Body of pancreas (tissue), 4 donors: ENCODE measurements at regions not wholly inside any gene's neighbourhood (a gene's known extent, or its start where the extent isn't known, plus 50 kb on each side); places are given as distances from the start of the nearest gene placed in this dataset.
"Not testable (repeated sequence)": the region's sequence is repeated elsewhere in the genome, so short reads cannot be mapped to it uniquely, and the experiment has no call there.

Experiments used
- ATAC-seq: fragments of 150-250 bp; one replicate; pipeline ENCODE4 v1.9.1; 2016
- DNase-seq, 4 donors: peaks; one replicate each; pipeline ENCODE4 v3.0.0-alpha.2; 2019
- H3K27ac ChIP-seq, 4 donors: fragments of 200-600 bp; sonication (generic); 1 replicate in 3 of 4; 2 replicates in 1 of 4; pipeline versions ENCODE4 v1.5.1 to v1.6.1; 2016 to 2019; ENCODE audit warnings: mild to moderate bottlenecking in 1 of 4, mixed read lengths in 1 of 4, moderate library complexity in 1 of 4
- H3K27me3 ChIP-seq, 2 donors: fragments of 200-600 bp; sonication (generic); one replicate each; pipeline ENCODE4 v1.6.0; 2016; ENCODE audit warnings: mild to moderate bottlenecking in 1 of 2
- H3K36me3 ChIP-seq, 2 donors: fragments of 200-600 bp; sonication (generic); replicated peaks in 1 of 2; 2 replicates each; pipeline ENCODE4 v1.5.1; 2016; ENCODE audit warnings: low read depth in 2 of 2; ENCODE audit not compliant: insufficient read depth in 1 of 2
- H3K4me1 ChIP-seq: fragments of 200-600 bp; sonication (generic); one replicate; pipeline ENCODE4 v1.6.0; 2016
- H3K4me3 ChIP-seq, 2 donors: fragments of 200-600 bp; sonication (generic); 1 replicate in 1 of 2; 2 replicates in 1 of 2; pipeline ENCODE4 v1.5.1; 2016 to 2019
- H3K9me3 ChIP-seq, 3 donors: fragments of 200-600 bp; sonication (generic); 1 replicate in 2 of 3; 2 replicates in 1 of 3; pipeline ENCODE4 v1.5.1; 2016
- CTCF ChIP-seq, 7 experiments: fragments of 450-650 bp in 4 of 7; fragments of 200-600 bp in 3 of 7; sonication (generic) in 3 of 7; IDR thresholded peaks; one replicate each; pipeline ENCODE4 v1.5.1; 2016 to 2019; ENCODE audit warnings: antibody characterized with exemption in 7 of 7
- POLR2A ChIP-seq, 3 donors: fragments of 450-650 bp; IDR thresholded peaks; one replicate each; pipeline ENCODE4 v1.6.1; 2016; ENCODE audit warnings: antibody characterized with exemption in 3 of 3, mild to moderate bottlenecking in 2 of 3
- WGBS, 2 donors: methylation state at CpG; one replicate each; pipeline ENCODE4 v1.1.5; 2017; 5-methylcytosine and 5-hydroxymethylcytosine counted together
- intact Hi-C: fragments of 100-400 bp; cut with DNase I; formaldehyde crosslinking; loops from one replicate; pipeline ENCODE4 v1.15.1; 2023

- ATAC-seq, result no peak
- intact Hi-C loops, result no loop called here
These were observed 129.6 kb upstream of the MED14 start for GRCh38 chrX:40864972-40865371.

GRCh38 chrX:40866893-40867292, 131.6 kb upstream of the MED14 start:
- no peaks in the 10 kb centered on the region for H3K36me3 ChIP-seq
- H3K4me3 ChIP-seq, result no peak overlapping the region
- H3K27me3 ChIP-seq, result no peaks in the 10 kb centered on the region
- intact Hi-C loops, result no loop called here
- H3K4me1 ChIP-seq, result no peaks in the 10 kb centered on the region
- WGBS, 2 donors, result 0 to 40% methylated on average over 1 to 2 of the region's 2 CpGs
- DNase-seq (peak in 1 of 4 donors; percentile 10), ATAC-seq (no peak)
- H3K27ac ChIP-seq, result peak overlapping the region in 3 of 4 donors; percentile 35 to 51 (median 37)
- TF ChIP-seq CTCF (IDR thresholded peaks at IDR 0.05) (no peak), POLR2A (IDR thresholded peaks at IDR 0.05) (no peak)
- H3K9me3 ChIP-seq, result peaks cover 0 to 4% (median 0%) of the 10 kb centered on the region in 3 donors

More at GRCh38 chrX:40864972-40865371, 129.6 kb upstream of the MED14 start:
- no peak for DNase-seq
- Histone ChIP-seq H3K4me3 (no peak overlapping the region), H3K4me1 (no peaks in the 10 kb centered on the region), H3K27me3 (no peaks in the 10 kb centered on the region), H3K36me3 (no peaks in the 10 kb centered on the region), H3K9me3 (peaks cover 0 to 4% (median 0%) of the 10 kb centered on the region in 3 donors), H3K27ac (no peak overlapping the region)
- TF ChIP-seq POLR2A (IDR thresholded peaks at IDR 0.05) (no peak), CTCF (IDR thresholded peaks at IDR 0.05) (no peak)
- WGBS, 2 donors, result 67 to 83% methylated on average over 1 of the region's 1 CpG

GRCh38 chrX:40867352-40867751, 132.0 kb upstream of the MED14 start:
- TF ChIP-seq CTCF (IDR thresholded peaks at IDR 0.05) (no peak), POLR2A (IDR thresholded peaks at IDR 0.05) (no peak)
- Histone ChIP-seq H3K4me3 (no peak overlapping the region), H3K4me1 (no peaks in the 10 kb centered on the region), H3K9me3 (peaks cover 0 to 4% (median 0%) of the 10 kb centered on the region in 3 donors), H3K27ac (peak overlapping the region in 2 of 4 donors; percentile 37 to 51), H3K27me3 (no peaks in the 10 kb centered on the region), H3K36me3 (no peaks in the 10 kb centered on the region)
- WGBS, 2 donors, result 0% methylated on average over 1 of the region's 1 CpG; no CpG with 5 or more reads in 1 of the 2 donors
- ATAC-seq (peak; percentile 78), DNase-seq (peak; percentile 25 to 60 (median 40))
- intact Hi-C loops, result no loop called here

GRCh38 chrX:40868868-40869267, 133.5 kb upstream of the MED14 start:
- Histone ChIP-seq H3K9me3 (peaks cover 0 to 4% (median 0%) of the 10 kb centered on the region in 3 donors), H3K4me1 (no peaks in the 10 kb centered on the region), H3K27ac (no peak overlapping the region), H3K36me3 (no peaks in the 10 kb centered on the region), H3K27me3 (no peaks in the 10 kb centered on the region), H3K4me3 (no peak overlapping the region)
- ATAC-seq (no peak), DNase-seq (no peak)
- TF ChIP-seq CTCF (IDR thresholded peaks at IDR 0.05), result no peak
- TF ChIP-seq POLR2A (IDR thresholded peaks at IDR 0.05), result no peak
- intact Hi-C loops, result no loop called here
- 75 to 88% methylated on average over 3 of the region's 3 CpGs for whole genome bisulfite sequencing, 2 donors

GRCh38 chrX:40870982-40871381, 135.6 kb upstream of the MED14 start:
- H3K4me3 ChIP-seq, H3K27ac ChIP-seq, intact Hi-C loops, H3K4me1 ChIP-seq, H3K9me3 ChIP-seq, ATAC-seq, H3K27me3 ChIP-seq, H3K36me3 ChIP-seq, DNase-seq: not testable (repeated sequence)
- 83 to 88% methylated on average over 1 of the region's 1 CpG for WGBS, 2 donors
